ENCODE measurements at regions not wholly inside any gene's neighbourhood (a gene's known extent, or its start where the extent isn't known, plus 50 kb on each side); places are given as distances from the start of the nearest gene placed in this dataset.

DNA sequence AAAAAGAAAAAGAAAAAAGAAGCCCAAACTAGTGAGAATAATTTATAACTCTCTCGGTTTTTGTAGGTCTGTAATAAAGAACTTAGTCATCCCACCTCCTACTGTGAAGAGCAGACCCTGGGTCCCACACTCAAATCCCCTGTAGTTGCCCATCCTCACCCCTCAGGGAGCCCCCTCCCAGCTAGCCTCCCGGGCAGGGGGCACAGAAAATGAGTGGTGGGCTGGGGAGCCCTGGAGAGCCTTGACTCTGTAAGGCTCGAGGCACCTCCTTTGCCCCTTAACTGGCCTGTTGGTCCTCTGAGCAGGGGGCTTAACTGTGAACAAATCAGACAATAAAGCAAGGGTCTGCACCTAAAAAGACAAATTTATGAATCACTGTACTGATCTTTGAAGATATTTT lies 57.5 kb upstream of the PRKACB start:
- H2AFZ ChIP-seq (ENCODE audit: low read depth): no peak overlapping the region
- no peak overlapping the region for H3K4me2 ChIP-seq
- no peaks in the 10 kb centered on the region for H3K36me3 ChIP-seq (replicated peaks in 1 of 2; ENCODE audit: control insufficient read depth in 1 of 2, insufficient read depth in 2 of 2, low read length in 1 of 2)
- no peak overlapping the region for H3K27ac ChIP-seq (ENCODE audit: low read depth in 2 of 2, low read length in 1 of 2)
- ChIA-PET POLR2A (no interaction called here), CTCF (interaction anchor here (1.7 kb wide), 1 partner anchor 153 kb away, joined by 3 read pairs; no protein-coding TSS in a partner anchor)
- H3K9ac ChIP-seq: no peak overlapping the region
- peaks cover 0 to 12% of the 10 kb centered on the region in 2 experiments; a peak in 3 of 4 replicates for H3K4me1 ChIP-seq (ENCODE audit: control insufficient read depth in 1 of 2, insufficient read depth in 2 of 2, low read depth in 1 of 2, low read length in 1 of 2)
- H3K9me3 ChIP-seq: no peaks in the 10 kb centered on the region
- TF ChIP-seq FOXM1 (IDR thresholded peaks at IDR 0.05; ENCODE audit: low read depth) (no peak), CHD2 (IDR thresholded peaks at IDR 0.05; ENCODE audit: low read length, partially characterized antibody) (no peak), NRF1 (IDR thresholded peaks at IDR 0.05; ENCODE audit: low read depth, low read length) (no peak), FOXJ3 (CRISPR knock-in tag; IDR thresholded peaks at IDR 0.05) (no peak)
- WGBS (ENCODE audit: low lambda C conversion rate): 94% methylated on average over 1 of the region's 3 CpGs
- peaks cover 44% of the 10 kb centered on the region for H3K79me2 ChIP-seq (ENCODE audit: insufficient read depth)
- peaks cover 10% of the 10 kb centered on the region for H3F3A ChIP-seq (replicated peaks; ENCODE audit: insufficient read depth)
- no peaks in the 10 kb centered on the region for H3K9me2 ChIP-seq
- no peak overlapping the region for H3K4me3 ChIP-seq (ENCODE audit: low read depth in 2 of 2, low read length in 1 of 2)
- DNase-seq: no peak
- no peaks in the 10 kb centered on the region for H4K20me1 ChIP-seq (ENCODE audit: insufficient read depth)
- no peaks in the 10 kb centered on the region for H3K27me3 ChIP-seq (ENCODE audit: insufficient read depth)

DNA sequence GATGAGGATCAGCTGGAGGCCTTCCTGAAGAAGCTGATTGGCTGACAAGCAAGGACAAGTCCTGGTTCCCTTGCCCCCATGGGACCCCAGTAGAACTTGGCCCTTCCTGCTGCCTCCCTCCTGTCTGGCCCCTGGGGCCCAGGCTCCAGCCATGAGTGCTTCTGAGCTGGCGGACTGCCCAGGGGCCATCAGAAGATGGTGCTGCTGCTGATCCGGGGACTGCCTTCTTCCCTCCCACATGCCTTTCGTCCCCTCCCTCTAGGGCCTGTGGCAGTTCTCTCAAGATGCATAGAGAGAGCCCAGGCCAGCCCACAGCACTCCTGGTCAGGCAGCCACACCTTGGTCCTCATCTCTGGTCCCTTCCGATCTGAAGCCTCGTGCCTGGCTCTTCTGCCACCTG lies 57.9 kb upstream of the PRKACB start:
- H3K9me2 ChIP-seq: no peaks in the 10 kb centered on the region
- H3K4me3 ChIP-seq (ENCODE audit: low read depth in 2 of 2, low read length in 1 of 2): no peak overlapping the region
- CTCF ChIA-PET: interaction anchor here (1.7 kb wide), 1 partner anchor 152 kb away, joined by 3 read pairs; no protein-coding TSS in a partner anchor
- no peak overlapping the region for H3K4me2 ChIP-seq
- peaks cover 44% of the 10 kb centered on the region for H3K79me2 ChIP-seq (ENCODE audit: insufficient read depth)
- H3K9me3 ChIP-seq: no peaks in the 10 kb centered on the region
- TF ChIP-seq, protein P1, sequence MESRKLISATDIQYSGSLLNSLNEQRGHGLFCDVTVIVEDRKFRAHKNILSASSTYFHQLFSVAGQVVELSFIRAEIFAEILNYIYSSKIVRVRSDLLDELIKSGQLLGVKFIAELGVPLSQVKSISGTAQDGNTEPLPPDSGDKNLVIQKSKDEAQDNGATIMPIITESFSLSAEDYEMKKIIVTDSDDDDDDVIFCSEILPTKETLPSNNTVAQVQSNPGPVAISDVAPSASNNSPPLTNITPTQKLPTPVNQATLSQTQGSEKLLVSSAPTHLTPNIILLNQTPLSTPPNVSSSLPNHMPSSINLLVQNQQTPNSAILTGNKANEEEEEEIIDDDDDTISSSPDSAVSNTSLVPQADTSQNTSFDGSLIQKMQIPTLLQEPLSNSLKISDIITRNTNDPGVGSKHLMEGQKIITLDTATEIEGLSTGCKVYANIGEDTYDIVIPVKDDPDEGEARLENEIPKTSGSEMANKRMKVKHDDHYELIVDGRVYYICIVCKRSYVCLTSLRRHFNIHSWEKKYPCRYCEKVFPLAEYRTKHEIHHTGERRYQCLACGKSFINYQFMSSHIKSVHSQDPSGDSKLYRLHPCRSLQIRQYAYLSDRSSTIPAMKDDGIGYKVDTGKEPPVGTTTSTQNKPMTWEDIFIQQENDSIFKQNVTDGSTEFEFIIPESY (IDR thresholded peaks at IDR 0.05; ENCODE audit: borderline replicate concordance, low read depth): no peak
- TF ChIP-seq REST (IDR thresholded peaks at IDR 0.05; ENCODE audit: low read depth, low read length) (no peak), GABPA (IDR thresholded peaks at IDR 0.05; ENCODE audit: low read depth) (no peak), MXI1 (IDR thresholded peaks at IDR 0.05; ENCODE audit: low read depth, low read length) (no peak), ELF1 (IDR thresholded peaks at IDR 0.05) (no peak), RCOR1 (IDR thresholded peaks at IDR 0.05; ENCODE audit: low read length) (no peak), PBX3 (IDR thresholded peaks at IDR 0.05) (no peak), TCF12 (IDR thresholded peaks at IDR 0.05) (no peak), TEAD4 (IDR thresholded peaks at IDR 0.05; ENCODE audit: borderline replicate concordance, insufficient read depth) (no peak), FOXJ3 (CRISPR knock-in tag; IDR thresholded peaks at IDR 0.05) (no peak), USF1 (IDR thresholded peaks at IDR 0.05; ENCODE audit: borderline replicate concordance, low read depth) (no peak), NRF1 (IDR thresholded peaks at IDR 0.05; ENCODE audit: low read depth, low read length) (no peak), FOSL2 (IDR thresholded peaks at IDR 0.05; ENCODE audit: borderline replicate concordance, low read depth) (no peak), CTCF (IDR thresholded peaks at IDR 0.05) (no peak), MAX (IDR thresholded peaks at IDR 0.05; ENCODE audit: low read depth) (no peak), EZH2phosphoT487 (IDR thresholded peaks at IDR 0.05; ENCODE audit: borderline replicate concordance, low read depth) (no peak)
- 100% methylated on average over 2 of the region's 5 CpGs for WGBS (ENCODE audit: low lambda C conversion rate)
- peaks cover 10% of the 10 kb centered on the region for H3F3A ChIP-seq (replicated peaks; ENCODE audit: insufficient read depth)
- no peaks in the 10 kb centered on the region for H3K36me3 ChIP-seq (replicated peaks in 1 of 2; ENCODE audit: control insufficient read depth in 1 of 2, insufficient read depth in 2 of 2, low read length in 1 of 2)
- no peak for DNase-seq
- H3K27me3 ChIP-seq (ENCODE audit: insufficient read depth): no peaks in the 10 kb centered on the region
- no peak overlapping the region for H3K9ac ChIP-seq
- POLR2A ChIA-PET: no interaction called here
- H4K20me1 ChIP-seq (ENCODE audit: insufficient read depth): no peaks in the 10 kb centered on the region
- no peak overlapping the region for H3K27ac ChIP-seq (ENCODE audit: low read depth in 2 of 2, low read length in 1 of 2)
- H2AFZ ChIP-seq (ENCODE audit: low read depth): no peak overlapping the region
- peaks cover 0 to 12% of the 10 kb centered on the region in 2 experiments; a peak in 3 of 4 replicates for H3K4me1 ChIP-seq (ENCODE audit: control insufficient read depth in 1 of 2, insufficient read depth in 2 of 2, low read depth in 1 of 2, low read length in 1 of 2)
